Transverse colon (tissue), 4 donors: ENCODE measurements at regions not wholly inside any gene's neighbourhood (a gene's known extent, or its start where the extent isn't known, plus 50 kb on each side); places are given as distances from the start of the nearest gene placed in this dataset.

Source experiments
- EP300 ChIP-seq: sonication (generic); formaldehyde crosslinking; IDR thresholded peaks from one replicate; pipeline ENCODE4 v1.6.1; 2017; ENCODE audit warnings: antibody characterized with exemption, low read depth
- POLR2A ChIP-seq: fragments of 450-650 bp; IDR thresholded peaks from one replicate; pipeline ENCODE4 v1.6.1; 2016; ENCODE audit warnings: antibody characterized with exemption, mild to moderate bottlenecking, moderate library complexity
- POLR2AphosphoS5 ChIP-seq, 3 donors: sonication (generic); formaldehyde crosslinking; IDR thresholded peaks; one replicate each; pipeline ENCODE4 v1.6.1; 2016; ENCODE audit warnings: antibody characterized with exemption in 3 of 3
- TF ChIP-seq, protein P1 (sequence below), 5 experiments: fragments of 200-600 bp in 3 of 5; fragments of 450-650 bp in 2 of 5; sonication (generic) in 3 of 5; IDR thresholded peaks; 1 replicate in 2 of 5; 2 replicates in 3 of 5; pipeline ENCODE4 v1.5.1; 2016 to 2017; ENCODE audit warnings: antibody characterized with exemption in 5 of 5, inconsistent platforms in 3 of 5, mild to moderate bottlenecking in 2 of 5, moderate library complexity in 1 of 5

DNA sequence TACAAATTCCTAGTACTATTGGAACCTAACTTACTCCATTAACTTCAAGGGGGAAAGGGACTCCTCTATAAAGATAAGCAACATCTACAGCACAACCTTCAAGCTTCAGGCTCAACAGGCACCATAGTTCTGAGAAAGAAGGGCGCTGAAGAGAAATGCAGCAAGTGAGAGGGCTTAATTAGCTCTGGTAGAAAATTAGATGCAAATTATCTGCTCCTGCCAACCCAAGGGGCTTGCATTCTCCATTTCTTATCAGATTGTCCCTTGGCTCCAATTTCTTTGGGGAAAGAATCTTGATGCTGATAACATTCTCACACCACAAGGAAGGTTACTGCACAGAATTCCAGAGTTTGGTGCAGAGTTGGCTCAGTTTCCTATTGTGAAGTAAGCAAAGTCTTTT lies 214.6 kb downstream of the GABRG2 start:
- TF ChIP-seq, protein P1, sequence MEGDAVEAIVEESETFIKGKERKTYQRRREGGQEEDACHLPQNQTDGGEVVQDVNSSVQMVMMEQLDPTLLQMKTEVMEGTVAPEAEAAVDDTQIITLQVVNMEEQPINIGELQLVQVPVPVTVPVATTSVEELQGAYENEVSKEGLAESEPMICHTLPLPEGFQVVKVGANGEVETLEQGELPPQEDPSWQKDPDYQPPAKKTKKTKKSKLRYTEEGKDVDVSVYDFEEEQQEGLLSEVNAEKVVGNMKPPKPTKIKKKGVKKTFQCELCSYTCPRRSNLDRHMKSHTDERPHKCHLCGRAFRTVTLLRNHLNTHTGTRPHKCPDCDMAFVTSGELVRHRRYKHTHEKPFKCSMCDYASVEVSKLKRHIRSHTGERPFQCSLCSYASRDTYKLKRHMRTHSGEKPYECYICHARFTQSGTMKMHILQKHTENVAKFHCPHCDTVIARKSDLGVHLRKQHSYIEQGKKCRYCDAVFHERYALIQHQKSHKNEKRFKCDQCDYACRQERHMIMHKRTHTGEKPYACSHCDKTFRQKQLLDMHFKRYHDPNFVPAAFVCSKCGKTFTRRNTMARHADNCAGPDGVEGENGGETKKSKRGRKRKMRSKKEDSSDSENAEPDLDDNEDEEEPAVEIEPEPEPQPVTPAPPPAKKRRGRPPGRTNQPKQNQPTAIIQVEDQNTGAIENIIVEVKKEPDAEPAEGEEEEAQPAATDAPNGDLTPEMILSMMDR (IDR thresholded peaks at IDR 0.05): no peak
- no peak for TF ChIP-seq EP300
- TF ChIP-seq POLR2AphosphoS5 (IDR thresholded peaks at IDR 0.05): no peak
- no peak for TF ChIP-seq POLR2A
